Middle frontal gyrus (tissue), 1 donor: ENCODE measurements at regions not wholly inside any gene's neighbourhood (a gene's known extent, or its start where the extent isn't known, plus 50 kb on each side); places are given as distances from the start of the nearest gene placed in this dataset.
A peak's percentile ranks its signal among the peaks of the same experiment; 100 is the strongest.

Experiments used
- DNase-seq: peaks from one replicate; pipeline ENCODE4 v3.0.0-alpha.2; 2015; ENCODE audit warnings: low spot score; ENCODE audit errors: extremely low spot score

GRCh38 chr13:108360139-108360538 is 90.6 kb downstream of the TNFSF13B start:
- no peak for DNase-seq

- DNase-seq: no peak
Observed at GRCh38 chr13:108361769-108362168, 92.3 kb downstream of the TNFSF13B start.

DNA sequence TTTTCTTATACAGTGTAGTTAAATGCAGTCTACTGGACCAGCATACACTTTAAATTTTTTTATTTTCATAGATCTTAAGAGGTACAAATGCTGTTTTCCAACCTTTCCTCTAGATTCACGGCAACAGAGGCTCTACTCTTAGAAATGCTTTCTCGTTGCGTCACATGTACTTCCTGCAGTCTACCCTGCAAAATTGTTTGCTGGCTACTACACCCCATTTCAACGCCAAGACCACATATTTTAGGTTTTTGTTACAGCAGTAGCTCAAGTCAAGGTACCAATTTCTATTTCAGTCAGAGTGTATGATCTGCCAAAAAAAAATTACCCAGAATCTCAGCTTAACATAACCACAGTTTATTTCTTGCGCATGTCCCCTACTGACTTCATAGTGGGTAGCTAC is 94.1 kb downstream of the TNFSF13B start:
- DNase-seq: no peak

DNA sequence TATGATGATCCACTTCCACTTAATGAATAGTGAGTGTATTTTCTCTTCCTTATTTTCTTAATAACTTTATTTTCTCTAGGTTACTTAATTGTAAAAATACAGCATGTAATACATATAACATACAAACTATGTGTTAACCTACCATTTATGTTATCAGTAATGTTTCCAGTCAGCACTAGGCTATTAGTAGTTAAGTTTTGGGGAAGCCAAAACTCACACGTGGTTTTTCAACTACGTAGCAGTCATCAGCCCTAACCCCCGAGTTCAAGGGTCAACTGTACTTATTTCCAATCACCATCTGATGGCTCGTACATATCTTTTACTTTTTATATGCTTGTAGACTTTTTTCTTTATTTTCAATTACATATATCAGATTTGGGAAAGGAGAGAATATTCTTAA is 95.7 kb downstream of the TNFSF13B start:
- no peak for DNase-seq

GRCh38 chr13:108368250-108368905 is 98.9 kb downstream of the TNFSF13B start:
- no peak for DNase-seq

DNA sequence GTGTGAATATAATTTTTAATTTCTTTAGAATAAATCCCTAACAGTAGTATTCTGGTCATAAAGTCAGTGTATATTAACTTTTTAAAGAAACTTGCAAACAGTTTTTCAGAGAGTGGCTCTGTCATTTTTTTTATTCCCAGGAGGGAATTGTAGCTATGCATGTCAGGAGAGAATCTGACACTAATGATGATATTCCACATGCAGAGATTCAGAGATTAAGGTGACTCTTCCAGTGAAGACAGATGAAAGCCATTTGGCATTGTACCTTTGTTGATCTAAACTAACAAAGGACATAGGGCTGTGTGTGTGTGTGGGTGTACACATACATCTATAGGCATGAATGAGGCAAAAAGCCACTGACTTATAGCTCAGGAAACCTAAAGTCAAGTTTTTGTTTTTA is 99.9 kb downstream of the TNFSF13B start:
- DNase-seq: no peak

GRCh38 chr13:108375034-108375433 is 105.5 kb downstream of the TNFSF13B start:
- no peak for DNase-seq

DNA sequence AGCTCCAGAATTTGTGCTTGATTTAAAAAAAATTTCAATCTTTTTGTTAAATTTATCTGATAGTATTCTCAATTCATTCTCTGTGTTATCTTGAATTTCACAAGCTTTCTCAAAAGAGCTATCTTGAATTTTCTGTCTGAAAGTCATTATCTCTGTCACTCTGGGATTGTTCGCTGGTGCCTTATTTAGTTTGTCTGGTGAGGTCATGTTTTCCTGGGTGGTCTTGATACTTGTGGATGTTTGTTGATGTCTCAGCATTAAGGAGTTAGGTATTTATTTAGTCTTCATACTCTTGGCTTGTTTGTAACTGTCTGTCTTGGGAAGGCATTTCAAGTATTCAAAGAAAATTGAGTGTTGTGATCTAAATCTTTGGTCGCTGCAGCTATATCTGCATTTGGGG is 106.3 kb downstream of the TNFSF13B start:
- no peak for DNase-seq

GRCh38 chr13:108376308-108376707 is 106.8 kb downstream of the TNFSF13B start:
- no peak for DNase-seq

GRCh38 chr13:108377646-108378206 is 108.2 kb downstream of the TNFSF13B start:
- no peak for DNase-seq

DNA sequence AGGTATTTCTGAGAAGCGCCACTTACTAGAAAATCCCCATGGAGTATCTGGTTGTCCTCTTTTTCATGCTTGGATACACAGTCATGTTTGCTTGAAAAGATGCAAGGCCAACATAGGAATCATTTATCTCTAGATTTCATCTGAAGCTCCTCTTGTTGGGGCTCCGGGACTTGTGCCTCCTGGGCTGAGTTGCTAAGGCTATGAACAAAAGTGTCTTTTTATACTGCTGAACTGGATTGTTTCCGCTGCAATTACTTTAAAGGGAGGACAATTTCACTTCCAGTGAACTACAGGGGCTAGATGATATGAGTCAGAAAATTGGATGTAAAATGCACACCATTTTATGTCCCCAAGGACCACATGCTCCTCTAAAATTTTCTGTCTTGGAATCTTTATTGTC is 114.1 kb downstream of the TNFSF13B start:
- DNase-seq: no peak

GRCh38 chr13:108387156-108387555 is 117.6 kb downstream of the TNFSF13B start:
- DNase-seq: no peak

DNA sequence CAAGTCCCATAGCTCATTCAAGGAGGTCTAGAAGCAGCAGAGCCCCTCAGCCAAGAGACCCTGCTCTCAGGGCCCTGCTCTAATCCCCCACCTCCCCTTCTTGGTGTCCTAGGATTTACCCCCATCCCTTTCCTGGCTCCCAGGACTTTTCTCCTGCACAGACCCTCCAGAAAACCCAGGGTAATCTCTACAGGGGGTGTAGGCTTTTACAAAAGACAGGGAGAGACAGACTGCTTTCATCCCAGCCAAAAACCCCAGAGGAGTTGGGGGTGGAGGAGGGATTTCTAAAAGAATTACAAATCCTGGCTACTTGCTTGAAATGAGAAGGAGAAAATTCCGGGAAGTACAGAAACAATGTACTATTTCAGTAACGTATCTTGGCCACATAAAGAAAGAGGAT is 133.3 kb downstream of the TNFSF13B start:
- no peak for DNase-seq

- DNase-seq: no peak
Observed at GRCh38 chr13:108407495-108407894, 138.0 kb downstream of the TNFSF13B start.

- DNase-seq: no peak
Observed at GRCh38 chr13:108408672-108409071, 139.2 kb downstream of the TNFSF13B start.

GRCh38 chr13:108409730-108410129 is 140.2 kb downstream of the TNFSF13B start:
- no peak for DNase-seq

- DNase-seq: no peak
Observed at GRCh38 chr13:108419768-108420167, 150.2 kb downstream of the TNFSF13B start.

GRCh38 chr13:108425056-108425455 is 155.5 kb downstream of the TNFSF13B start:
- DNase-seq: no peak

- no peak for DNase-seq
Observed at GRCh38 chr13:108426893-108427292, 157.4 kb downstream of the TNFSF13B start.

GRCh38 chr13:108427355-108427754 is 157.8 kb downstream of the TNFSF13B start:
- DNase-seq: peak; percentile 15

DNA sequence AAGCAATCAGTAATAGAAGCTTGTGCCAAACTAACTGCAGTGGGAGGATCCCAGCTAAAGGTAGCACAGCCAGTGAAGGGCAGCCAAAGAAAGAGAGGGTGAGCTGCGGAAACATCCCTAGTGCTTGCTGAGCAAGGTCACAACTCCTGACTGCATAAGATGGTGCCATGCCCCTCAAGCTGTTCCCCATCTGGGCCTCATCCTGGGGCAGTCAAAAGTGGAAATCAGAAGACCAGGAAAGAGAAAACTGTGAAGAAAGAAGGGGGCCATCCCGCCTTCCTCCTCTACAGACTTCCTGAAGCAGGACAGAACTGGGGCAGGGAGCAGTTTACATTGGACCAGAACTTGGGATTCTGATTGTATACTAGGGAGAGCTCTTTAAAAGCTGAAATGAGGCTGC is 159.2 kb downstream of the TNFSF13B start:
- DNase-seq: no peak

DNA sequence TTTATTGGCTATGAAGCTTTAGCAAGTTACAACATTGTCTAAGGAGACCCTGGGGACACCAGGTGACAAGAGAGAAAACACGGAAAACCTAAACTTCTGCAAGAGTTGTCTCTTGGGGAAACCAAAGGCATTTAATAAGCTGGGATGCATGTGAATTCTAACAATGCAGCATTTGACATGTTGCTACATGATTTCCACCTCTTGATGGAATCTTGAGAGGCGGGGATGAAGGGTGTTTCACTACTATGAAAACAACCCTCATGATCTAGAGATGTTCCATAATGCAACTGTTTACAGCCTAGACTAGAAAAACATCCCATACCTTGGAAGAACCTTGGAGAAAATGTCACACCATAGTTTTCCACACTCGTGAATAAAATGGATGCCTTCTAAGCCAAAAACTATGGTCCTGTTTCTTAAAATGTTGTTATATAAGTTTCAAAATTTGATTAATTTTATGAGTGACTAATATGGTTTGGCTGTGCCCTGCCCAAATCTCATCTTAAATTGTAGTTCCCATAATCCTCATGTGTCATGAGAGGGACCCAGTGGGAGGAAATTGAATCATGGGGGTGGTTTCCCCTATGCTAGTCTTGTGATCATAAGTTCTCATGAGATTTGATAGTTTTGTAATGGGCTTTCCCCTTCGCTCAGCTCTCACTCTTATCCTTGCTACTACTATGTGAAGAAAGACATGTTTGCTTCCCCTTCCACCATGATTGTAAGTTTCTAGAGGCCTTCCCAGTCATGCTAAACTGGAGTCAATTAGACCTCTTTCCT is 164.6 kb downstream of the TNFSF13B start:
- DNase-seq: no peak
